B cell (primary cell): ENCODE measurements at regions not wholly inside any gene's neighbourhood (a gene's known extent, or its start where the extent isn't known, plus 50 kb on each side); places are given as distances from the start of the nearest gene placed in this dataset.
A peak's percentile ranks its signal among the peaks of the same experiment; 100 is the strongest.

Experiments
- ATAC-seq: fragments of 200-7000 bp; cut with Tn5 transposase; one replicate; pipeline ENCODE4 v1.10.0; 2021; ENCODE audit warnings: low read depth, mild to moderate bottlenecking, moderate number of reproducible peaks, moderate library complexity
- CTCF ChIA-PET: fragments of 350-600 bp; sonication (Branson Sonifier 250); formaldehyde crosslinking; loops from one replicate; lab custom pipeline; 2021; ENCODE audit warnings: antibody characterized with exemption, inconsistent platforms; lab: Charles Lee
- POLR2A ChIA-PET: fragments of 350-600 bp; sonication (Branson Sonifier 250); formaldehyde crosslinking; loops from one replicate; lab custom pipeline; 2021; ENCODE audit warnings: antibody characterized with exemption; lab: Charles Lee
- DNase-seq: peaks from one replicate; pipeline ENCODE4 v3.0.0; 2013
- H2AFZ ChIP-seq: 2 replicates; pipeline ENCODE4 v1.6.1; 2012; ENCODE audit warnings: mild to moderate bottlenecking, low read depth, low read length; ENCODE audit not compliant: insufficient read depth, poor library complexity, severe bottlenecking
- H3K27ac ChIP-seq, 2 donors: 1 replicate in 1 of 2; 2 replicates in 1 of 2; pipeline ENCODE4 v1.5.1; 2012 to 2013; ENCODE audit warnings: low read length in 2 of 2, mild to moderate bottlenecking in 2 of 2, moderate library complexity in 1 of 2
- H3K27me3 ChIP-seq, 4 experiments: fragments of 200-600 bp in 1 of 4; sonication (generic) in 1 of 4; replicated peaks in 1 of 4; 1 replicate in 2 of 4; 2 replicates in 2 of 4; pipeline versions ENCODE4 v1.6.1 to v1.7.0; 2013 to 2016; ENCODE audit warnings: low read length in 3 of 4, mild to moderate bottlenecking in 2 of 4, mixed read lengths in 1 of 4, moderate library complexity in 1 of 4; ENCODE audit not compliant: insufficient read depth in 4 of 4, control insufficient read depth in 3 of 4; ENCODE audit errors: control extremely low read depth in 1 of 4
- H3K36me3 ChIP-seq, 2 experiments: replicated peaks in 1 of 2; 1 replicate in 1 of 2; 2 replicates in 1 of 2; pipeline versions ENCODE4 v1.6.1 to v1.7.1; 2013; ENCODE audit warnings: low read length in 1 of 2; ENCODE audit not compliant: insufficient read depth in 2 of 2, control insufficient read depth in 1 of 2; ENCODE audit errors: control extremely low read depth in 1 of 2, extremely low read depth in 1 of 2
- H3K4me1 ChIP-seq, 2 donors: fragments of 200-600 bp in 1 of 2; sonication (generic) in 1 of 2; 1 replicate in 1 of 2; 2 replicates in 1 of 2; pipeline versions ENCODE4 v1.5.1 to v1.6.1; 2013 to 2017; ENCODE audit warnings: low read length in 2 of 2; ENCODE audit not compliant: control insufficient read depth in 2 of 2, insufficient read depth in 2 of 2
- H3K4me2 ChIP-seq: replicated peaks from 2 replicates; pipeline ENCODE3; 2012; ENCODE audit warnings: mild to moderate bottlenecking, low read depth, low read length; ENCODE audit not compliant: poor library complexity, severe bottlenecking
- H3K4me3 ChIP-seq, 5 experiments: fragments of 200-600 bp in 1 of 5; sonication (generic) in 1 of 5; 1 replicate in 3 of 5; 2 replicates in 2 of 5; pipeline versions ENCODE4 v1.5.1 to v1.7.0; 2011 to 2016; ENCODE audit warnings: low read length in 4 of 5, mild to moderate bottlenecking in 4 of 5, low read depth in 2 of 5, control low read depth in 1 of 5, moderate library complexity in 1 of 5; ENCODE audit not compliant: insufficient read depth in 1 of 5; ENCODE audit errors: control extremely low read depth in 1 of 5, extremely low read depth in 1 of 5
- H3K79me2 ChIP-seq: fragments of 200-600 bp; sonication (generic); one replicate; pipeline ENCODE4 v1.6.0; 2016; ENCODE audit warnings: low read length; ENCODE audit not compliant: control insufficient read depth, insufficient read depth
- H3K9ac ChIP-seq: fragments of 200-600 bp; sonication (generic); 2 replicates; pipeline ENCODE4 v1.6.1; 2017; ENCODE audit warnings: mild to moderate bottlenecking, low read length, moderate library complexity
- H3K9me3 ChIP-seq, 3 donors: one replicate each; pipeline versions ENCODE4 v1.6.1 to v1.7.1; 2013; ENCODE audit warnings: low read length in 2 of 3; ENCODE audit not compliant: control insufficient read depth in 2 of 3, insufficient read depth in 1 of 3; ENCODE audit errors: control extremely low read depth in 1 of 3
- H4K20me1 ChIP-seq: 2 replicates; pipeline ENCODE4 v1.6.0; 2012; ENCODE audit warnings: mild to moderate bottlenecking, low read length; ENCODE audit not compliant: insufficient read depth, control insufficient read depth, poor library complexity, severe bottlenecking
- H3K27ac Mint-ChIP-seq: one replicate; pipeline ENCODE4 v1.8.0; 2021; ENCODE audit warnings: mixed read lengths
- H3K27me3 Mint-ChIP-seq: one replicate; pipeline ENCODE4 v1.8.0; 2021; ENCODE audit warnings: mixed read lengths
- H3K4me1 Mint-ChIP-seq: one replicate; pipeline ENCODE4 v1.8.0; 2021; ENCODE audit warnings: mixed read lengths
- H3K4me3 Mint-ChIP-seq: one replicate; pipeline ENCODE4 v1.8.0; 2021; ENCODE audit warnings: mixed read lengths
- H3K9me3 Mint-ChIP-seq: one replicate; pipeline ENCODE4 v1.8.0; 2022; ENCODE audit warnings: mixed read lengths; ENCODE audit not compliant: insufficient read depth
- EZH2 ChIP-seq: IDR thresholded peaks from 2 replicates; pipeline ENCODE4 v1.6.1; 2012; ENCODE audit warnings: borderline replicate concordance, low read depth, mild to moderate bottlenecking, moderate library complexity, low read length; ENCODE audit not compliant: insufficient read depth, poor library complexity, severe bottlenecking
- WGBS: methylation state at CpG from one replicate; pipeline ENCODE4 v1.1.5; 2013; ENCODE audit warnings: missing lambda C conversion rate; ENCODE audit not compliant: insufficient coverage; 5-methylcytosine and 5-hydroxymethylcytosine counted together
- intact Hi-C: fragments of 100-400 bp; cut with micrococcal nuclease; formaldehyde crosslinking; loops from one replicate; pipeline ENCODE4 v1.10.0; 2022
- TF ChIP-seq, protein P1 (sequence below): fragments of 200-600 bp; IDR thresholded peaks from one replicate; pipeline ENCODE4 v1.8.0; 2022; ENCODE audit warnings: antibody characterized with exemption, mild to moderate bottlenecking

DNA sequence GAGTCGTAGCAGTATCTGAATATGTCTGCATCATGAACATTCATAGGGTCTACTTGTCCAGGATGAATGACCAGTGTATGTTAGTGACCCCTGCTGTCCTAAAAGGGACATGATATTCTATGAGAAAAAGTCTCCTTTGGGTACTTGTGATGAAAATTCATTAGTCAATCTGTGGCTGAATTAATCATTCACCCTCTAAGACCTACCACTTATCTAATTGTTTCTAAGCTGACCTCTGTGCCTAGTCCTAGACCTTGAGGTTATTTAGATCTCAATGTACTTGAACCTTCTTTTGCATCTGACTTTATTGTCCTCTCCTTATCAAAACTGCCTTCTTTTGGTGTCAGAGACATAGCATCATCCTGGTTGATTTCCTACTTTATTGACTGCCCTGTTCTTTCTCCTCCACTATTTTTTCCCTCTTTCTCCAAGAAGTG lies 799.3 kb downstream of the DIPK2A start:
- H3K9me3 ChIP-seq = no peaks in the 10 kb centered on the region
- H3K4me1 ChIP-seq = no peaks in the 10 kb centered on the region
- H3K27ac ChIP-seq = no peak overlapping the region
- H3K4me3 ChIP-seq = no peak overlapping the region
- no peaks in the 10 kb centered on the region for H3K27me3 Mint-ChIP-seq
- peak; percentile 3 for DNase-seq
- no peak overlapping the region for H3K4me3 Mint-ChIP-seq
- no peak for ATAC-seq
- H4K20me1 ChIP-seq = no peaks in the 10 kb centered on the region
- no peaks in the 10 kb centered on the region for H3K27me3 ChIP-seq
- no peaks in the 10 kb centered on the region for H3K36me3 ChIP-seq
- intact Hi-C loops = loop anchor here (5.0 to 10.0 kb wide), 2 partner anchors 884 to 996 kb away; no protein-coding TSS in a partner anchor
- TF ChIP-seq, protein P1, sequence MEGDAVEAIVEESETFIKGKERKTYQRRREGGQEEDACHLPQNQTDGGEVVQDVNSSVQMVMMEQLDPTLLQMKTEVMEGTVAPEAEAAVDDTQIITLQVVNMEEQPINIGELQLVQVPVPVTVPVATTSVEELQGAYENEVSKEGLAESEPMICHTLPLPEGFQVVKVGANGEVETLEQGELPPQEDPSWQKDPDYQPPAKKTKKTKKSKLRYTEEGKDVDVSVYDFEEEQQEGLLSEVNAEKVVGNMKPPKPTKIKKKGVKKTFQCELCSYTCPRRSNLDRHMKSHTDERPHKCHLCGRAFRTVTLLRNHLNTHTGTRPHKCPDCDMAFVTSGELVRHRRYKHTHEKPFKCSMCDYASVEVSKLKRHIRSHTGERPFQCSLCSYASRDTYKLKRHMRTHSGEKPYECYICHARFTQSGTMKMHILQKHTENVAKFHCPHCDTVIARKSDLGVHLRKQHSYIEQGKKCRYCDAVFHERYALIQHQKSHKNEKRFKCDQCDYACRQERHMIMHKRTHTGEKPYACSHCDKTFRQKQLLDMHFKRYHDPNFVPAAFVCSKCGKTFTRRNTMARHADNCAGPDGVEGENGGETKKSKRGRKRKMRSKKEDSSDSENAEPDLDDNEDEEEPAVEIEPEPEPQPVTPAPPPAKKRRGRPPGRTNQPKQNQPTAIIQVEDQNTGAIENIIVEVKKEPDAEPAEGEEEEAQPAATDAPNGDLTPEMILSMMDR = no peak
- TF ChIP-seq EZH2 = no peak
- H3K79me2 ChIP-seq = no peaks in the 10 kb centered on the region
- ChIA-PET POLR2A (no interaction called here), CTCF (no interaction called here)
- H3K4me2 ChIP-seq = no peak overlapping the region
- H2AFZ ChIP-seq = no peak overlapping the region
- WGBS = no CpG with 5 or more reads among the region's 1 CpG
- H3K27ac Mint-ChIP-seq = no peak overlapping the region
- no peaks in the 10 kb centered on the region for H3K4me1 Mint-ChIP-seq
- no peaks in the 10 kb centered on the region for H3K9me3 Mint-ChIP-seq
- H3K9ac ChIP-seq = no peak overlapping the region

DNA sequence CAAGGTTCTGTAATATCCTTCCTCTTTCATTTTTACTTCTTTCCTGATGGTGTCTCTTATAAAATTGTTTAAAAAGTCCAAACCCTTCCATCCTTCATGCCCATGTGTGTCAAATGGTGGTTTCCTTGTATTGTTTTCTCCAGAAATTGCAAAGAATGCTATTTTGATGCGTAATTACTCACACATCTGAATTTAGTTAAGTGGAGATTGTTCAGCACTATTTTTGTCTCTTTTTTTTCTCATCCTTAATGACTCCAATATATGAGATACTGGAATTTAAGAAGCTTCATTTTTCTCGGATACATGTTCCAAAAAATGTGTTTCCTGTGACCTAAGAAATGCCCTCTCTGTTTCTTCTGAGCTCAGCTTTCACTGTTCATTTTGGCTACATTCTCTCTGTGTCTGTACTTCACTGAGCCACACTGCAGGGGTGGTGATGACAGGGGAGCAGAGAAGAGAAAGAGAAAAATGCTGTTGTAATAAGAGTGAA lies 799.8 kb downstream of the DIPK2A start:
- H3K27ac ChIP-seq = no peak overlapping the region
- no peak overlapping the region for H3K9ac ChIP-seq
- ATAC-seq = no peak
- H2AFZ ChIP-seq = no peak overlapping the region
- DNase-seq = no peak
- no peak overlapping the region for H3K27ac Mint-ChIP-seq
- H3K4me3 Mint-ChIP-seq = no peak overlapping the region
- no peaks in the 10 kb centered on the region for H3K9me3 Mint-ChIP-seq
- ChIA-PET POLR2A (no interaction called here), CTCF (no interaction called here)
- no peaks in the 10 kb centered on the region for H3K4me1 ChIP-seq
- no peaks in the 10 kb centered on the region for H3K27me3 Mint-ChIP-seq
- whole genome bisulfite sequencing = no CpG with 5 or more reads among the region's 2 CpGs
- no peak overlapping the region for H3K4me3 ChIP-seq
- H4K20me1 ChIP-seq = no peaks in the 10 kb centered on the region
- no peaks in the 10 kb centered on the region for H3K27me3 ChIP-seq
- no peak overlapping the region for H3K4me2 ChIP-seq
- H3K79me2 ChIP-seq = no peaks in the 10 kb centered on the region
- H3K36me3 ChIP-seq = no peaks in the 10 kb centered on the region
- intact Hi-C loops = loop anchor here (5.0 to 10.0 kb wide), 2 partner anchors 884 to 997 kb away; no protein-coding TSS in a partner anchor
- no peaks in the 10 kb centered on the region for H3K4me1 Mint-ChIP-seq
- no peaks in the 10 kb centered on the region for H3K9me3 ChIP-seq
- TF ChIP-seq, protein P1 = no peak
- no peak for TF ChIP-seq EZH2
